HG03432 (cell line): ENCODE measurements at regions not wholly inside any gene's neighbourhood (a gene's known extent, or its start where the extent isn't known, plus 50 kb on each side); places are given as distances from the start of the nearest gene placed in this dataset.
A peak's percentile ranks its signal among the peaks of the same experiment; 100 is the strongest.
"Not testable (repeated sequence)": the region's sequence is repeated elsewhere in the genome, so short reads cannot be mapped to it uniquely, and the experiment has no call there.

Experiments used
- ATAC-seq: cut with Tn5 transposase; IDR thresholded peaks from one replicate; pipeline ENCODE4 v1.9.1; 2021; ENCODE audit warnings: mild to moderate bottlenecking, moderate library complexity; ENCODE audit not compliant: unreplicated experiment

GRCh38 chr2:110394769-110395168 lies 77.8 kb downstream of the LIMS4 start:
- ATAC-seq, result not testable (repeated sequence)

DNA sequence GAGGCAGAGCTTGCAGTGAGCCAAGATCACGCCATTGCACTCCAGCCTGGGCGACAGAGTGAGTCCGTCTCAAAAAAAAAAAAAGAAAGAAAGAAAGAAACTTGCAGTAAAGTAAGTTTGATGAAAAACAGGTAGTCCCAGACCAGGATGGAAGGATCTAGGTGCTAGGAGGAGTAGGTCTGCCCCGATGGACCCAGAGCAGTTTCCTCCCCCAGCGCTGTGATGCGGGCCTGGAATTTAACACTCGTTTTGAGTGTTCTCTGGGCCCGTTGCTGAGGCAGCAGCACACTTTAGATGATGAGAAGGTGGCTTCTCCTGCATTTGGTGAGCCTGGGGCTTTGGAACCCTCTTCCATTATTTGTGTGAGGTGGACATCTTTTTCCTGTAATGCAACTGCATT lies 80.2 kb downstream of the LIMS4 start:
- not testable (repeated sequence) for ATAC-seq

DNA sequence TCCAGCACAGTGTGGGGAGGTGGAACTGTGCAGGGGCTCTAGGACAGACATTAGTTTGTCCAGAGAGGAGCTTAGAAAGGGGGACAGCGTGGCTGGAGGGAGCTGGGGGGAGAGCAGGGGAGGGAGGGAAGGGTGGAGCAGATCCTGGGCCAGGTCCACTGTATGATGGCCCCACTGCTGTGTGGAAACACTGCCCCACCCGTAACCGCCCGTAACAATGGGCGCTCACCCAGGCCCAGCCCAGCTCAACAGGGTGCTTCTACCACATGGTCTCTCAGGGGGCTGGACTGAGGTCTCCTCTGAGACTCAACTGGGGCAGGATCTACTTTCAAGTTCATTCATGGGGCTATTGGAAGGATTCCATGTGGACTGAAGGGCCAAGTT lies 81.6 kb downstream of the LIMS4 start:
- ATAC-seq, result not testable (repeated sequence)

GRCh38 chr2:110390351-110391034 lies 82.1 kb downstream of the LIMS4 start:
- ATAC-seq, result not testable (repeated sequence)

GRCh38 chr2:110387044-110387443 lies 85.6 kb downstream of the LIMS4 start:
- not testable (repeated sequence) for ATAC-seq

DNA sequence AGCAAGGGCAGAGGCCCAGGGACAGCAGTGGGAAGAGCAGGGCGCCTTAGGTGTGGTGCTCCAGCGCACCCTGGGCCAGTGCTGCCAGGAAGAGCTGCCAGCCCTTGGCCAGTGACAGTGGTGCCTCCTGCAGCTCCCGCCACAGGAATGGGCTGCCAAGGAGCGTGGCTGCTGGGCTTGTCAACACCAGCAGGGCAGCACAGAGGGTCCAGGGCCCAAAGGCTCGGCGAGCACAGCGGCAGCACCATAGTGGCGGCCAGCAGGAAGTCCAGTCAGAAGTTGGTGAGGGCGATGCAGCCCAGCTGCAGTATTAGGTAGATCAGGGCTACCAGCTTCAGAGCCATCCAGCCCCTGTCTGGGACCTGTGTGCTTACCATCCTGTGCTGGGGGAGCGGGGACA lies 86.1 kb downstream of the LIMS4 start:
- not testable (repeated sequence) for ATAC-seq

DNA sequence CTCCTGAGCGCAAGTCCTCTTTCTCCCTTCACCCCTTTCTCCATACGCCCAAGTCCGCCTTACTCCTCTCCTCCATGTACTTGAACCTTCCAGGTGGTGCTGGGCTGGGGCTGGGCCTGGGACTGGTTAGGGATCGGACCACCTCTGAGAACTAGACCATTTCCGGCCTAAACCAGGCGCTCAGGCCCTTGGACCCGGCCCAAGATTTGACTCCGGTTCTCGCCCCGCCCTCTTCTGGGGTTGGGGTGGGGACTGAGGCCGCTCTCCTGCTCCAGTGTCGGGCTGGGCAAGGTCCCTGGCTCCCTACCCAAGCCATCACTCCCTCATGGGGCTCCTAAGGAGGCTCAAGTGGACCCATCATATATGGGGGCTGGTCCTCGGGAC lies 87.9 kb downstream of the LIMS4 start:
- not testable (repeated sequence) for ATAC-seq

- not testable (repeated sequence) for ATAC-seq
Observed at GRCh38 chr2:110384109-110384735, 88.4 kb downstream of the LIMS4 start.

DNA sequence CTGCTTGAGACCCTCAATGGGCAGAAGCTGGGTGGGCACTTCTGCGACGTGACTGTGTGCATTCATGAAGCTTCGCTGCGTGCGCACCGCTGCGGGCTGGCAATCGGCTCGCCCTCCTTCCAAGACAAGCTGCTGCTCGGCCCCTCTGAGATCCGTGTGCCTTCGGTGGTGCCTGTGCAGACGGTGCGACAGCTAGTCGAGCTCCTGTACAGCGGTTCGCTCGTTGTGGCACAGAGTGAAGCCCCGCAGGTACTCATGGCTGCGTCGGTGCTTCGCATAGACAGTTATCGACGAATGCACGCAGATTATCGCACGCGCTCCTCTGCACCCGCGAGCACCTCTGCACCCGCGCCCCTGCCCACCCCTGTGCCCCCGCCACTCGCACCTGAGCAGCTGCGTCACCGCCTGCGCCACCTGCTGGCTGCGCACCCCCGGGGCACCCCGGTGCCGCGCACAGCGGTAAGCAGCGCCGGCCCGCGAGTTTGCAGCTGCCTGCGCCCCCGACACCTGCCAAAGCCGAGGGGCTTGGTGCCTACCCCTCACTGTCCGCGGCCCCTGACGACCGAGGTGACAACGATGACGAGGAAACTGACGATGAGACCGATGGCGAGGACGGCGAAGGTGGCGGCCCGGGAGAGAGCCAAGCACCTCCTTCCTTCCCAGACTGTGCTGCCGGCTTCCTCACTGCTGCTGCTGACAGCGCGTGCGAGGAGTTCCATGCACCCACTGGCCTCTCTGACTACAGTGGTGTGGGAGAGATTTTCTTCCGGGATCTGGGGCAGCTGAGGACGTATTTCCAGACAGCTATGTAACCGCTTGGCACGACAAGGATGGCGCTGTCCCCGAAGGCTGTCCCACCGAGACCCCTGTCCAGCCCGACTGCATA lies 89.2 kb downstream of the LIMS4 start:
- ATAC-seq, result peak; percentile 68

- not testable (repeated sequence) for ATAC-seq
Observed at GRCh38 chr2:110373519-110373918, 99.1 kb downstream of the LIMS4 start.

DNA sequence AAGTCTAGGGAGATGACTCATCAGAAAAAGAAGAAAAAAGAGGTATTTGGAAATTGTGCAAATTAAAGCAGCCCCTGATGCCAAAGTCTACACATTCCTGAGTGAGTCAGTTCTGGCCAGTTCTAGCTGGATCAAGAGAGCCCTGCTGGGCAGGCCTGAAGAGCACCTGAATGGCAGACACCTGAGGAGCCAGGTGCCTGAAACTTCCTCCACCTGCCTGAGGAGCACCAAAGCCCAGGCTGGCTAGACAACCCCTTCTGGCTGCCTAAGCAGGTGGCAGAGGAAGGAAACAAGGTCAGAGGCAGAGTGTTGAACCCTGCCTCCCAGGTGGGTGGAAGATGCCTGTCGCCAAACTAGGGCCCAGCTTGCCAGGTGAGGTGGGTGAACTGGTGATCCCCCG lies 101.0 kb downstream of the LIMS4 start:
- ATAC-seq, result not testable (repeated sequence)

DNA sequence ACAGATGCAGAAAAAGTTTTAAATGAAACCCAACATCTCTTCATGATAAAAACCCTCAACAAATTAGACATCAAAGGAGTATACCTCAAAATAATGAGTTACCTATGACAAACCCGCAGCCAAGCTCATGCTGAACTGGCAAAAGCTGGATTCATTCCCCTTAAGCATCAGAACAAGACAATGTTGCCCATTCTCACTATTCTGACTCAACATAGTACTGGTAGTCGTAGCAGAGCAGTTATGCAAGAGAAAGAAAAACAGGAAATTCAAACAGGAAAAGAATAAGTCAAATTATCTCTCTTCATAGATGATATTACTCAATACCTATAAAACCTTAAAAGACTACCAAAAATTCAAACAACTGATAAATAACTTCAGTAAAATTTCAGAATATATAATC lies 115.0 kb downstream of the LIMS4 start:
- ATAC-seq, result not testable (repeated sequence)

- not testable (repeated sequence) for ATAC-seq
Observed at GRCh38 chr2:110354294-110355018, 118.2 kb downstream of the LIMS4 start.

DNA sequence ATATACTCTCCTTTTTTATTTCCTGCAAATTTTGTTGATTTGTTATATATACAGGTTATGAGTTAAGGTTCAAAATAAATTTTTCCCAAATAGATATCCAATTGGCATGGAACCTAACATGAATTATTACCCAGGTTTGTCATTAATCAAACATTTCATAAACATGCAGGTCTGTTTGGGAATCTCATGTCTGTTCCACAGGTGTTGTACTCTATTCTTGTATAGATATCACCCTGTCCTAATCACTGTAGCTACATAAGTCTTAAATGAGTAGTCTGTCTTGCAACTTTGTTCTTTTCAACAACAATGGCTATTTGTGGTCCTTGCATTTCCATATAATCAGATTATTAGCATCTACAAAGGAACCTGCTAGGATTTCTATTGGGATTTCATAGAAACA lies 121.9 kb downstream of the LIMS4 start:
- ATAC-seq, result not testable (repeated sequence)

GRCh38 chr2:110348902-110349301 lies 123.7 kb downstream of the LIMS4 start:
- ATAC-seq, result not testable (repeated sequence)

GRCh38 chr2:110344405-110345035 lies 128.1 kb downstream of the LIMS4 start:
- not testable (repeated sequence) for ATAC-seq

- not testable (repeated sequence) for ATAC-seq
Observed at GRCh38 chr2:110342077-110342476, 129.7 kb upstream of the MTLN start.

DNA sequence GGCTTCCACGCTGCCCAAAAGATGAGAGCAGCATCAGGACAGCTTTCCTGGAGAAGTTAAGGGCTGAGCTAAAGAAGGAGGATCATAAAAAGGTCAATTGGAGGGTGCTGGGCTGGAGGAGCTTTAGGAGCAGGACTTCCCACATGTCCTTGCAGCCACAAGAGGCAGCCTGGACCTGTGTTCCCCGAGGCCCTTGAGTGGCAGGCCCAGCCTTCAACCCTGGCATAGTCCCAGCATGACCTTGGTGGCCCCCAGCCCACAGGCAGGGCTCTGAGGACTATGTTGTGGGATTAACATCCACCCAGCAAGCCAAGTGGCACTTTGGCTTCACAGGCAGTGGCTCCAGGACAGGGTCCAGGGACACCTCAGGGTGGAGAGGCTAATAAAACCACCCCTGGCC lies 126.8 kb upstream of the MTLN start:
- not testable (repeated sequence) for ATAC-seq

GRCh38 chr2:110338277-110339003 lies 126.1 kb upstream of the MTLN start:
- not testable (repeated sequence) for ATAC-seq

DNA sequence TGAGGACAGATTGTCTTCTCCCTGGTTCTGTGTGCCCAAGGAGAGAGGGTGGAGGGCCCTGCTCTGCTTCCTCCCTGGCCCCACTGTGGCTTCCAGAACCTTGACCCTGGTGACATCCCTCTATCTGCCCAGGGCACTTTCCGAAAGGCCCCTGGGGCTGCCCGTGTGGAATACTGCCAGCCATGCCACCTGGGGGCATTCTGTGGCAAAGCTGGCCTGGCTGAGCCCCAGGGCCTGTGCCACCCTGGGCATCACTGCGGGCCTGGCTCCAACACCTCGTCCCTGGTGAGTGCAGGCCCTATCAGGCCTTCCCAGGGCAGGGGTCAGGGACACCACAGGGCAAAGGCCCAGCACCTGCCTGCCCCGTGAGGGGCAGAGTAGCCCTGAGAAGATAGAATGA lies 123.7 kb upstream of the MTLN start:
- not testable (repeated sequence) for ATAC-seq
